A204.1 (cell line): ENCODE measurements at regions not wholly inside any gene's neighbourhood (a gene's known extent, or its start where the extent isn't known, plus 50 kb on each side); places are given as distances from the start of the nearest gene placed in this dataset.
A peak's percentile ranks its signal among the peaks of the same experiment; 100 is the strongest.
"Not testable (repeated sequence)": the region's sequence is repeated elsewhere in the genome, so short reads cannot be mapped to it uniquely, and the experiment has no call there.

Experiments used
- FAIRE-seq: peaks from 2 replicates; lab custom pipeline; 2012; peaks lifted over from hg19 to GRCh38; lab: Jason Lieb, UNC

DNA sequence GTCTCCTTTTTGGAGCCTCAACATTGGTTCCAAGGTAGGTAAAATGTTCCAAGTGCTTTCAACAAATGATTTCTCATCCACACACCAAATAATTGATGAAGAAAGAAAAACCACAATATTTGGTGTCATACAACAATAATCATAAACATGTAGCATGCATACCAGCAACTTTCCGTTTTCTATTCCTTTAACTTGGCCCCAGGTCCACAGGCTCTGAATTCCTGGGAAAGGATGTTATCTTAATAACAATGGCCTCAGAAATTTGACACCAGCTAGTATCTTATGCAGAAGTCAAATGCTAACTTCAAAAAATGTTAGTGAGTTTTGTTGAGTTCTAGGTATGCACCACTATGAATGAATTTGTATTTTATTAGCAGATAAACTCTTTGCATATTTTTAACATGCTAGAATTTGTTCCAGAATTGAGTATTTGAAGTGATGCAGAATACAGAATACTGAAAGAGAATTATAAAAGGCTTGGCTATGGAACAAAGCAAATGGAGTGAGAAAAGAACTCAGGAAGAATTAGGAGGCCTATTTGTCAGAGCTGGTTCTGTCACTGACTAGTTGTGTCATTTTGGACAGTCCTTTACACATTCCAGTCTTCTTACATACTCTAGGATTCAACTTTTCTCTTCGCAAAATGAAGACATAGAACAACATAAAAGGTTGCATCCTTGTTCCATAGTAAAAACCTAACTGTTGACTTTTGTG, 435.3 kb upstream of the TNC start:
- no peak for FAIRE-seq

DNA sequence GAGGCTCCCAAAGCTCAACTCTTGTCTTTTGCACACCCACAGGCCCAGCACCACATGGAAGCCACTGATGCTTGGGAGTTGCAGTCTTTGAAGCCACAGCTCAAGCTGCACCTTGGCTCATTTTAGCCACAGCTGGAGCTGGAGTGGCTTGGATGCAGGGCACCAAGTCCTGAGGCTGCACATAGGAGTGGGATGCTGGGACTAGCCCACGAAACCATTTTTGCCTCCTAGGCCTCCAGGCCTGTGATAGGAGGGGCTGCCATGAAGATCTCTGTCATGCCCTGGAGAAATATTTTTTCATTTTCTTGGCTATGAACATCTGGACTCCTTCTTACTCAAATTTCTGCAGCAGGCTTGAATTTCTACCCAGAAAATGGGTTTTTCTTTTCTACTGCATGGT, 438.5 kb upstream of the TNC start:
- FAIRE-seq, result no peak

DNA sequence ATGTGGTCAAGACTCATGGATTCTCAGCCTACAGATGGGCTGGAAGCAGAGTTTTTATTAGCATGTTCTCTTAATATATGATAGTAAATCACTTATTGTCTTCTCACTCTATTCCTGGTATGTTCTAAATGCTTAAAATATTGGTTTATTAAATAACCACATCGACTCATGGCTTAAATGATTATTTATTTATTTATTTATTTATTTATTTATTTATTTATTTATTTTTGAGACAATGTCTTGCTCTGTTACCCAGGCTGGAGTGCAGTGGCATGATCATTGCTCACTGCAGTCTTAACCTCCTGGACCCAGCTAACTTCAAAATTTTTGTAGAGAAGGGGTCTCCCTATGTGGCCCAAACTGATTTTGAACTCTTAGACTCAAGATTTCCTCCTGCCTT, 457.2 kb upstream of the TNC start:
- no peak for FAIRE-seq

DNA sequence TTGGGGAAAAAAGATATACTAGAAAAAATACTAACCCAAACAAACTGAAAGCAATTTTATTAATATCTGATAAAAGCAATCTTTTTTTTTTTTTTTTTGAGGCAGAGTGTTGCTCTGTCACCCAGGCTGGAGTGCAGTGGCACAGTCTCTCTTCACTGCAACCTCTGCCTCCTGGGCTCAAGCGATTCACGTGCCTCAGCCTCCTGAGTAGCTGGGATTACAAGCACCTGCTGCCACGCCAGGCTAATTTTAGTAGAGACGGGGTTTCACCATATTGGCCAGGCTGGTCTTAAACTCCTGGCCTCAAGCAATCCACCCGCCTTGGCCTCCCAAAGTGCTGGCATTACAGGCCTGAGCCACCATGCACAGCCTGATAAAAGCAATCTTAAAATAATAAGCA, 467.5 kb upstream of the TNC start:
- FAIRE-seq, result not testable (repeated sequence)

DNA sequence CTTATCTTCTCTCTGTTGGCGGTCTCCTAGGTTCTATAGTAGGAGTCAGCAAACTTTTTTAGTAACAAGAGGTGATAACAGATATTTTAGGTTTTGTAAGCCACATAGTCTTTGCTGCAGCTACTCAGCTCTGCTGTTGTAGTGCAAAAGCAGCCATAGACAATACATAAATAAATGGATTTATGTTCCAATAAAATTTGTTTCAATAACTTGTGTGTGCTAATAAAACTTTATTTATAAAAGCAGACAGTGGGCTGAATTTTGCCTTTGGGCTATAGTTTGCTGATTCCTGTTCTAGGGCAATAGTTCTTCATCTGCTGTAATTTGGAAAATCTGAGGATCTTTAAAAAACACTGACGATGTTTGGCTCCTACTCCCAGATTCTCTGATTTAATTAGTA, 469.4 kb upstream of the TNC start:
- FAIRE-seq, result no peak

- FAIRE-seq, result no peak
Observed at GRCh38 chr9:115590011-115590410, 472.1 kb upstream of the TNC start.

- FAIRE-seq, result no peak
Observed at GRCh38 chr9:115591584-115591984, 473.6 kb upstream of the TNC start.

GRCh38 chr9:115593587-115594091, 475.7 kb upstream of the TNC start:
- peak; percentile 72 for FAIRE-seq

DNA sequence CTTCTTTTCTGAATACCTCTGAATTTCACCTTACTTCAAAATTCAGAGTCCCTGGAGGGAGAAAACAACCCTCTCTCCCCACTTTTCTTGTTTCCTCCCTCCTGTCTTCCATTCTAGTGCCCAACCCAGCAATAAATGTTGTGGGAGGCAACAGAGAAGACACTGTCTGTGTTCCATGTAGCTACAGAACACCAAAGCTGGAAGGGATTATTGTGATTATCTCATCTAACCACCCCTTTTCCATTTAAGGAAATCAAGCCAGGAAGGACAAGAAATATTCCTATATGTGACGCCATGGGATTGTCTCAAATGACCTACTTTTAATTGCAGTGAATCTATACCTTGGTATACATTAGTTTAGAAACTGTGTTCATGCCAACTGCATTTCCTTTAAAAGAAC, 476.6 kb upstream of the TNC start:
- FAIRE-seq, result no peak

DNA sequence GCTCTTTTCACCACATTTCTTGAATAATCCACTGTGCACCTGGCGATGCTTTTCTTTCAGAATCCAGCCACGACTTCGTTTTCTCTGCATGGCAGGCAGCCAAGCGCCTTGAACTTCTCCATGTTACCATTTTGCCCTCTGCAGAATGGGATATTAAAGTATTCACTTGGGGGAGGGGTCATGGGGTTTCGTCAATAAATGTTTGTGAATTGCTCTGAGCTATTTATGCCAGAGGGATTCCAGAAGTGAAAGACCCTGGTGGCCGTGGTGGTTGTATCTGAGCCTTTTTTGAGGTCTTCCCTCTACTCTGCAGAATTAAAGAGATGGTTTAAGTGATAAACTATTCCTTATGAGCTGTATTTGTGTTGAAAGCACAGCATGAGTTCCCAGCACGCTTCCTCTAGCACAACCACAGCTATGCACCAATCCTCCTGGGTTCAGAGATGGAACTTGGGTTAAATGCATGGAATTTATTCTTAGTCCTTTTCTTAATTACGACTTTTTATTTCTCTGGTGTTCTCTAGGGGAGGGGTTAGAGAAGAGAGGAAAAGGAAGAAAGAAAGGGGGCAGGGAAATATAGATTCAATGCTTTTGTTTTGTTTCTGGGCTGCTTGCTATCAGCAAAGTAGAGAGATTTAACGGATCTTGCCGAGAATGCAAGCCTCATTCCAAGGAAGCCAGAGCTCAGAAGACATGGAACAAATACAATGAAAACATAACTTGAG, 478.2 kb upstream of the TNC start:
- FAIRE-seq, result no peak

DNA sequence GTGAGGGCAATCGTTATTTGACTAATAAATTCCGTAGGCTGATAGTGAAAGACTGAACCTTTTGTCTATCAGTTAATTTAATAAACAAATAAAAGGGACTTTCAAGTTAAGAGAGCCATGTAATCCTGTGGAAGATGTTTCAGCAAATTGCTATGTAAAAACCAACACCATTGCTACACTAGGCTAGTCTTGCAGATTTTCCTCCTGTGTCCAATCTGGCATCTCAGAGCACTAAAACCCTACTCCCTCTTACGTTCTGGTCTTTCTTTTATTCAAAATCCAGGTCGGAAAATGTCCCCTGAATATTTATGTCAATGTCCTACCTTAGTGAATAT, 478.8 kb upstream of the TNC start:
- no peak for FAIRE-seq

- FAIRE-seq, result no peak
Observed at GRCh38 chr9:115597330-115597895, 479.5 kb upstream of the TNC start.

DNA sequence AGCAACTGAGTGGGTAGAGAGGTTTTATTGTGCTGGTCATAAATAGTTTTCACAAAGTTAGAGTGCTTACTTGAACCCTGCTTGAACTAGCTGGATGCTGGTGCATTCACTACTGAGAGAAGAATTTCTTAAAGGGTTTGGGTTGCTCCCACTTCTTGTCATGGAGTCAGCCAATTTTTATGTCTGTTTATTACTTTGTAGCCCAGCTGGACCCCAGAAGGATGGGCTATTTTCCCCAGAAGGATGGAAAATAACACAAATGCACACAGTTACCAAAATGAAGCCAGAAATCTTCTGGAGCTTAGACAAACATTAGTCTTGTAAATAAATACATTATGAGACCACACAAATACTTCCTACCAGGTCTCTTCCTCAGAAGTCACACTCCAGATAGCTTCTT, 480.8 kb upstream of the TNC start:
- no peak for FAIRE-seq

GRCh38 chr9:115599898-115600297, 481.9 kb upstream of the TNC start:
- FAIRE-seq, result no peak

- no peak for FAIRE-seq
Observed at GRCh38 chr9:115601434-115601833, 483.5 kb upstream of the TNC start.

DNA sequence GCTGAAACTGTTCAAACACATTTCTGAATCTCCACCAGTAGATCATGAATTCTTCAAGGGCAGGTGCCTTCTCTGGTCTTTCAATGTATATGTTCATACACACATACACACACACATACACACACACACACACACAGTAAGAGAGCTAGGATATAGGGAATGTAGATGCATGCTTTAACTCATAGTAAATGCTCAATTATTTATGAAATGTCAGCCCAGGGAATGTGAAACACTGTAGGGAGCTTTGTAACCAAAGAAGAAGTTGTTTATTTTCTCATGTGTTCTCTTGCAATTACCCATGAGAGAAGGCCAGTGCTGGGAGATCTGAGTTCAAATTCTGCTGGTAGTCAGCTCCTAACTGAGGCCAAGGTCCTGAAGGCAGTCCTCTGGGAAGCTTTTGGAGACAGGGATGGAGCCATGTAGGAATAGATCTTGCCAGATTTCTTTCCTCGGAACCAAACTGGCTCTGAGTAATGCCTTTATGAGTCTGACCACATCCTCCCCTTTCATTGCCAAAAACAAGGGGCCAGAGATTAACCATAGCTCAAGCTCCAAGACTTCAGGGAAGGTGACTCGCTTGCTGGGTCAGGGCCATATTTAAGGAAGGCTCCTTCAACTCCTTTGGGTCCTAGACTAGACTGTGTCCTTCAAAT, 487.0 kb upstream of the TNC start:
- no peak for FAIRE-seq

DNA sequence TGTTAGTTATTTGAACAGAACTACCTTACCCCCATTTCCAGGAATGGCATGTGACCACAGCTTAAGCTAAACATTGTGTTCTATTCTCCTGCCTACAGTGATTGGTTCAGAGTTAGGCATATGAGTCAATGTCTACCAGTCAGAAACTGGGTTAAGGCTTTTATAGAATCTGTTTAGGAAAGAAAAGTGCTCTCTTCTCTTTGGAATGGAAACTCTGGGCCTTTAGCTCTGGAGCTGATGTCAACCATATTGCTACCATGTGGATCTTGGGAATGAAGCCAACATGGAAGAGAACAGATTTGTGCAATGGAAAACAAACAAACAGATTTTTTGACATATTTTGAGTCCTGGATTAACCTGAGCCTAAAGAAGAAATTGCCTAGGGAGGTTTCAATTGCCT, 488.9 kb upstream of the TNC start:
- no peak for FAIRE-seq

- no peak for FAIRE-seq
Observed at GRCh38 chr9:115614326-115614999, 496.5 kb upstream of the TNC start.

DNA sequence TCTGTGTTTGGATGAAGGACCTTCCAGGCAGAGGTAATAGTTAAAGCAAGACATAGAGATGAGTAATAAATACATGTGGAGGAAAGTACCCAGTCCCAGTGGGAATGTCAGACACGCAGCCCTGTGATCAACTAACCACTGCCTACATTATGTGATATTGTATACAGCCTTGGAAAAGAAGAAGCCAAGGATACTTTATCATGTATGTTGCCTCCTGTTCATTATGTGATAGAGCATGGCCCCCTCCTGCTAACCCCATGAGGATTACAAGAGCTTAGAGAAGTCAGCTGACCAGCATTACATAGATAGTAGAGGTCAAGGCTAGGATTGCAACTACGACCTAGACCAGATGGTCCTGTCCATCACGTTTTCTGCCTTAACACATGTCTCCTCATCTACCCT, 497.0 kb upstream of the TNC start:
- no peak for FAIRE-seq

DNA sequence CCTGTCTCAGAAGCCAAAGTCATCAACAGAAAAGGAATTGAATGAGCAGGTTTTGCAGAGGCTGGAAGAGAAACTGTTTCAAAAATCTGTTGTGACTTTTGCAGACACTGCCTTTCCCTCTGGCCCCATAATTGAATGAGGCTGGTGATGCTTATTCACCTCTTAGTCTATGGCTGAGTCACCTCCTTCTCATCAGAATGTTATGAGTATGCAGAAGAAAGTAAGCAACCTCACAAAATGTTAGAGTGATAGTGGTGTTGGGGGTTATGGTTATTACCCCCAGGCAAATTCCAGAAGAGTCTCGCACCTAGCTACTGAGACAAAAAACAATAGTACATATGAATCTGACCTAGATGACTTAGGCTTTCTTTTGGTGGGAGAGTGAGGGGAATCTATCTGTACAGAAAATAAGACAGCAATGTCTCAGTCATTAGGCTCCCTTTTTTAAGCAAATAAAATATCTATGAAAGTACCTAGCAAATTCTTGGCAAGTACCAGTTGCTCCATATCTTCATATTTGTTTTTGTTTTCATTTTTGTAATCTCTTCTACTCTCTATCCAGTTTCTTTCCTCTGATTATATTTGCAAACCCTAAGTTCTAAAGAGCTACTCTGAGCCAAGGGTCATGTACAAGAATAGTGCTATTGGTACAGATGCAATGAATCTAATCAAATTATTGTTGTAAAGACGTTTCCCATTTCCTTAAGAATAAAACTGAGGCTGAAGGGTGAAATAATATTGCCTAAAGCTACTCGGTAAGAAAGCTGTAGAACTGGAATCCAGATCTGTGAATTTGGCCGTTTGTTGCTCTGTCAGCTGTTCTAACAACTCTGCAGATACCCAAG, 498.1 kb upstream of the TNC start:
- no peak for FAIRE-seq

GRCh38 chr9:115616666-115617239, 498.8 kb upstream of the TNC start:
- FAIRE-seq, result no peak
